ENCODE measurements at regions not wholly inside any gene's neighbourhood (a gene's known extent, or its start where the extent isn't known, plus 50 kb on each side); places are given as distances from the start of the nearest gene placed in this dataset.

GRCh38 chr10:33731322-33731721 is 396.9 kb upstream of the NRP1 start:
- intact Hi-C loops (cut with micrococcal nuclease; ENCODE audit: unreplicated experiment): no loop called here
- Histone ChIP-seq H3K4me3 (ENCODE audit: low read depth, low read length, poor library complexity, severe bottlenecking) (no peak overlapping the region), H3K27me3 (replicated peaks; ENCODE audit: insufficient read depth, low read depth, low read length, poor library complexity) (no peaks in the 10 kb centered on the region), H3K9me3 (ENCODE audit: low read depth, low read length, poor library complexity, severe bottlenecking) (no peaks in the 10 kb centered on the region), H3K27ac (ENCODE audit: low read depth, low read length, poor library complexity, severe bottlenecking) (no peak overlapping the region), H3K36me3 (ENCODE audit: insufficient read depth, low read length, poor library complexity, severe bottlenecking) (no peaks in the 10 kb centered on the region), H3K4me1 (ENCODE audit: insufficient read depth, low read length, poor library complexity, severe bottlenecking) (peaks cover 5% of the 10 kb centered on the region)
- BruUV-seq (replicated peaks): no TSS peak
- DNase-seq (ENCODE audit: low spot score): no peak
- POLR2A ChIA-PET (ENCODE audit: low non-redundant PET): no interaction called here
- CTCF ChIA-PET: no interaction called here
- TF ChIP-seq EZH2 (IDR thresholded peaks at IDR 0.05; ENCODE audit: borderline replicate concordance, low read depth, low read length, poor library complexity, severe bottlenecking) (no peak), CTCF (conservative IDR thresholded peaks at IDR 0.05; ENCODE audit: low read depth, low read length) (no peak)

- DNase-seq (ENCODE audit: low spot score): no peak
- ChIA-PET POLR2A (ENCODE audit: low non-redundant PET) (no interaction called here), CTCF (no interaction called here)
- Histone ChIP-seq H3K4me3 (ENCODE audit: low read depth, low read length, poor library complexity, severe bottlenecking) (no peak overlapping the region), H3K27me3 (replicated peaks; ENCODE audit: insufficient read depth, low read depth, low read length, poor library complexity) (no peaks in the 10 kb centered on the region), H3K9me3 (ENCODE audit: low read depth, low read length, poor library complexity, severe bottlenecking) (no peaks in the 10 kb centered on the region), H3K27ac (ENCODE audit: low read depth, low read length, poor library complexity, severe bottlenecking) (no peak overlapping the region), H3K36me3 (ENCODE audit: insufficient read depth, low read length, poor library complexity, severe bottlenecking) (no peaks in the 10 kb centered on the region), H3K4me1 (ENCODE audit: insufficient read depth, low read length, poor library complexity, severe bottlenecking) (no peaks in the 10 kb centered on the region)
- no TSS peak for BruUV-seq (replicated peaks)
- no peak for TF ChIP-seq EZH2 (IDR thresholded peaks at IDR 0.05; ENCODE audit: borderline replicate concordance, low read depth, low read length, poor library complexity, severe bottlenecking)
- intact Hi-C loops (cut with micrococcal nuclease; ENCODE audit: unreplicated experiment): no loop called here
Measured at GRCh38 chr10:33725430-33725829, 391.0 kb upstream of the NRP1 start.

- Histone ChIP-seq H3K4me3 (ENCODE audit: low read depth, low read length, poor library complexity, severe bottlenecking) (no peak overlapping the region), H3K36me3 (ENCODE audit: insufficient read depth, low read length, poor library complexity, severe bottlenecking) (no peaks in the 10 kb centered on the region), H3K9me3 (ENCODE audit: low read depth, low read length, poor library complexity, severe bottlenecking) (no peaks in the 10 kb centered on the region), H3K4me1 (ENCODE audit: insufficient read depth, low read length, poor library complexity, severe bottlenecking) (no peaks in the 10 kb centered on the region), H3K27me3 (replicated peaks; ENCODE audit: insufficient read depth, low read depth, low read length, poor library complexity) (no peaks in the 10 kb centered on the region), H3K27ac (ENCODE audit: low read depth, low read length, poor library complexity, severe bottlenecking) (no peak overlapping the region)
- POLR2A ChIA-PET (ENCODE audit: low non-redundant PET): no interaction called here
- intact Hi-C loops (cut with micrococcal nuclease; ENCODE audit: unreplicated experiment): no loop called here
- TF ChIP-seq EZH2 (IDR thresholded peaks at IDR 0.05; ENCODE audit: borderline replicate concordance, low read depth, low read length, poor library complexity, severe bottlenecking): no peak
- no peak for TF ChIP-seq CTCF (conservative IDR thresholded peaks at IDR 0.05; ENCODE audit: low read depth, low read length)
- no peak for DNase-seq (ENCODE audit: low spot score)
- CTCF ChIA-PET: no interaction called here
- no TSS peak for BruUV-seq (replicated peaks)
Measured at GRCh38 chr10:33723181-33723580, 388.7 kb upstream of the NRP1 start.

- TF ChIP-seq EZH2 (IDR thresholded peaks at IDR 0.05; ENCODE audit: borderline replicate concordance, low read depth, low read length, poor library complexity, severe bottlenecking) (no peak), CTCF (conservative IDR thresholded peaks at IDR 0.05; ENCODE audit: low read depth, low read length) (no peak)
- Histone ChIP-seq H3K27me3 (replicated peaks; ENCODE audit: insufficient read depth, low read depth, low read length, poor library complexity) (no peaks in the 10 kb centered on the region), H3K4me3 (ENCODE audit: low read depth, low read length, poor library complexity, severe bottlenecking) (no peak overlapping the region), H3K4me1 (ENCODE audit: insufficient read depth, low read length, poor library complexity, severe bottlenecking) (no peaks in the 10 kb centered on the region), H3K36me3 (ENCODE audit: insufficient read depth, low read length, poor library complexity, severe bottlenecking) (no peaks in the 10 kb centered on the region), H3K27ac (ENCODE audit: low read depth, low read length, poor library complexity, severe bottlenecking) (no peak overlapping the region), H3K9me3 (ENCODE audit: low read depth, low read length, poor library complexity, severe bottlenecking) (no peaks in the 10 kb centered on the region)
- POLR2A ChIA-PET (ENCODE audit: low non-redundant PET): no interaction called here
- no peak for DNase-seq (ENCODE audit: low spot score)
- intact Hi-C loops (cut with micrococcal nuclease; ENCODE audit: unreplicated experiment): no loop called here
- CTCF ChIA-PET: no interaction called here
- no TSS peak for BruUV-seq (replicated peaks)
Measured at GRCh38 chr10:33722067-33722466, 387.6 kb upstream of the NRP1 start.
